ENCODE measurements at regions not wholly inside any gene's neighbourhood (a gene's known extent, or its start where the extent isn't known, plus 50 kb on each side); places are given as distances from the start of the nearest gene placed in this dataset.

- Histone ChIP-seq H3K27ac (ENCODE audit: extremely low read depth, low read depth, low read length) (no peak overlapping the region), H3K4me1 (ENCODE audit: control insufficient read depth, insufficient read depth, low read length) (no peaks in the 10 kb centered on the region), H3K9me3 (ENCODE audit: control insufficient read depth, insufficient read depth, low read depth, low read length) (peaks cover 2% of the 10 kb centered on the region; the same call in 1 of the 2 replicates), H3K4me3 (ENCODE audit: low read depth, low read length) (no peak overlapping the region), H3K36me3 (ENCODE audit: control insufficient read depth in 2 of 2, insufficient read depth in 1 of 2, low read length in 2 of 2) (no peaks in the 10 kb centered on the region)
- TF ChIP-seq ZNF266 (tag by site-specific recombination; IDR thresholded peaks at IDR 0.05; ENCODE audit: low read depth) (no peak), ZNF148 (tag by site-specific recombination; IDR thresholded peaks at IDR 0.05; ENCODE audit: borderline replicate concordance) (no peak), ZSCAN16 (tag by site-specific recombination; IDR thresholded peaks at IDR 0.05) (no peak), ZBTB17 (tag by site-specific recombination; IDR thresholded peaks at IDR 0.05) (no peak), TRIM28 (IDR thresholded peaks at IDR 0.05; ENCODE audit: borderline replicate concordance, low read length) (0 out of 2 replicates have a peak, but pooled peaks have one; percentile 51), ZNF701 (tag by site-specific recombination; IDR thresholded peaks at IDR 0.05) (no peak), ZNF114 (tag by site-specific recombination; IDR thresholded peaks at IDR 0.05) (no peak), ZNF791 (tag by site-specific recombination; IDR thresholded peaks at IDR 0.05) (peak; percentile 87)
- ChIA-PET CTCF (no interaction called here), POLR2A (no interaction called here)
These were observed 75.5 kb upstream of the RIMS1 start for GRCh38 chr6:71810880-71811279.

GRCh38 chr6:71822625-71823024 is 63.7 kb upstream of the RIMS1 start:
- no peaks in the 10 kb centered on the region for H3K4me1 ChIP-seq (ENCODE audit: control insufficient read depth, insufficient read depth, low read length)
- POLR2A ChIA-PET, result no interaction called here
- no peak overlapping the region for H3K27ac ChIP-seq (ENCODE audit: extremely low read depth, low read depth, low read length)
- no peaks in the 10 kb centered on the region for H3K36me3 ChIP-seq (ENCODE audit: control insufficient read depth in 2 of 2, insufficient read depth in 1 of 2, low read length in 2 of 2)
- H3K4me3 ChIP-seq (ENCODE audit: low read depth, low read length), result no peak overlapping the region
- CTCF ChIA-PET, result no interaction called here
- H3K9me3 ChIP-seq (ENCODE audit: control insufficient read depth, insufficient read depth, low read depth, low read length), result no peaks in the 10 kb centered on the region
- TF ChIP-seq SP3 (tag by site-specific recombination; IDR thresholded peaks at IDR 0.05), result no peak
- no peak for TF ChIP-seq ZNF830 (tag by site-specific recombination; IDR thresholded peaks at IDR 0.05; ENCODE audit: low read depth)
- no peak for TF ChIP-seq MEIS1 (CRISPR knock-in tag; IDR thresholded peaks at IDR 0.05; ENCODE audit: borderline replicate concordance)
- TF ChIP-seq KLF1 (tag by site-specific recombination; IDR thresholded peaks at IDR 0.05), result no peak
- TF ChIP-seq ZNF513 (tag by site-specific recombination; IDR thresholded peaks at IDR 0.05), result no peak
- TF ChIP-seq ZNF623 (tag by site-specific recombination; IDR thresholded peaks at IDR 0.05), result no peak
- no peak for TF ChIP-seq ZNF837 (tag by site-specific recombination; IDR thresholded peaks at IDR 0.05)
- no peak for TF ChIP-seq TCF7L2 (IDR thresholded peaks at IDR 0.05; ENCODE audit: borderline replicate concordance, low read depth, low read length)
- no peak for TF ChIP-seq ZNF398 (tag by site-specific recombination; IDR thresholded peaks at IDR 0.05)
- TF ChIP-seq ZSCAN5A (tag by site-specific recombination; IDR thresholded peaks at IDR 0.05), result no peak
- no peak for TF ChIP-seq BCL11A (tag by site-specific recombination; IDR thresholded peaks at IDR 0.05; ENCODE audit: low read depth)
- no peak for TF ChIP-seq ZNF626 (tag by site-specific recombination; IDR thresholded peaks at IDR 0.05)
- TF ChIP-seq ZNF645 (tag by site-specific recombination; IDR thresholded peaks at IDR 0.05), result no peak
- no peak for TF ChIP-seq ZNF580 (tag by site-specific recombination; IDR thresholded peaks at IDR 0.05)
- no peak for TF ChIP-seq PATZ1 (tag by site-specific recombination; IDR thresholded peaks at IDR 0.05)
